Globus pallidus (tissue), 1 donor: ENCODE measurements at regions not wholly inside any gene's neighbourhood (a gene's known extent, or its start where the extent isn't known, plus 50 kb on each side); places are given as distances from the start of the nearest gene placed in this dataset.

Source experiments
- DNase-seq: peaks from one replicate; pipeline ENCODE4 v3.0.0-alpha.2; 2015; ENCODE audit warnings: low spot score

DNA sequence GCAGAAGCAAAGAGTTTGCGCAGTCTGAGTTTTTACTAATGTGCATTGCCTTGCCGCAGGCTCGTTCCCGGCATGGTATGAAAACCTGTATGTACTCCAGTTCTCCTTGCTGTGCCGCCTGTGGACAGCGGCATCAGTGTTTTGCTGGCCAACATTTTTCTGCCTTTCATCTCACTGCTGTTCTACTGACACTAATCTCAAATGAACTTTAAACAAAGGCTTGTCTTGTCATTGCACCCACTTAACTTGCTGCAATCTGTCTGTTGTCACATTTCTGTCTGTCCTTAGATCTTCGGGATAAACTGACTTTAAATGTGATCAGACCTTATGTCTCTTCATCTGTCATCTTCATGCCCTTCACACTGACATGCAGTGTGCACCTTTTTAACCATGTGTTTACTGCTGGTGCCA lies 71.7 kb upstream of the ZNRF2 start:
- DNase-seq: peak; percentile 38

DNA sequence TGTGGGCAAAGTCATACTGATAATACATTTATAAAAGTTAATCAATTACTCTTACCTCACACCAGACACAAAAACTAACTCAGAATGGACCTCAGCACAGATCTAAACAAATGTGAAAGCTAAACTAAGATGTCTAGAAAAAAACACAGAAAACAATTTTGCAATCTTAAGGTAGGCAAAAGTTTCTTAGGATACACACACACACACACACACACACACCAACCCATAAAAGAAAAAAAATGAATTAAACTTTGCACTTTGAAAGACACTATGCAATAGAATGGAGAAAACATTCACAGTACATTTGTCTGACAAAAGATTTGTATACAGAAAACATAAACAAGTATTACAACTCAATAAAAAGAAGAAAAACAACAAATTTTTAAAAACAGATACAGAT lies 70.8 kb upstream of the ZNRF2 start:
- no peak for DNase-seq

DNA sequence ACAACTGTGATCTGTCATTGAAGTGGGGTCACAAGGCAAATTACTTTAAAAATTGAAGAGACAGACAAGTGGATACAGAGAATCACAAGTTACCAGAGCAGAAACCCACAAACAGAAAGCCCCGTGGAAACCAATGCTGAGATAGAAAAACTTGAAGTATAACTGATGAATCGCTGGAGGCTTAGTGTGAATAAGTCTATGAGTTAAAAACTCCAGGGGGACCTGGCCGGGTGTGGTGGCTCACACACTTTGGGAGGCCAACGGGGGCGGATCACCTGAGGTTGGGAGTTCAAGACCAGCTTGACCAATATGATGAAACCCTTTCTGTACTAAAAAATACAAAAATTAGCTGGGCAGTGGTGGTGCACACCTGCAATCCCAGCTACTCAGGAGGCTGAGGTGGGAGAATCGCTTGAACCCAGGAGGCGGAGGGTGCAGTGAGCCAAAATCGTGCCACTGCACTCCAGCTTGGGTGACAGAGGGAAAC lies 69.7 kb upstream of the ZNRF2 start:
- DNase-seq: no peak

DNA sequence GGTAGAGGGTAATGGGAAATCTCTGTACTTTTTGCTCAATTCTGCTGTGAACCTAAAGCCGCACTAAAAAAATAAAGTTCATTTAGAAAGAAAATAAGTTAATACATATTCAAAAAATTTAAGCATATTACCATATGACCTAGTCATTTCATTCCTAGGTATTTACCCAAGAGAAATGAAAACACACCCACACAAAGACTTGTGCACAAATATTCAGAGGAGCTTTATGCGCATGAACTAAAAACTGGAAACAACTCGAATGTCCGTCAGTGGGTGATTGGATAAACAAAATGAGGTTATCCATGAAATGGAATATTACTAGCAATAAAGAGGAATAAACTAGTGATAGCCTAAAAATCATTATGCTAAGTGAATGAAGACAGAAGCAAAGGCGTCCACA lies 62.6 kb upstream of the ZNRF2 start:
- no peak for DNase-seq

DNA sequence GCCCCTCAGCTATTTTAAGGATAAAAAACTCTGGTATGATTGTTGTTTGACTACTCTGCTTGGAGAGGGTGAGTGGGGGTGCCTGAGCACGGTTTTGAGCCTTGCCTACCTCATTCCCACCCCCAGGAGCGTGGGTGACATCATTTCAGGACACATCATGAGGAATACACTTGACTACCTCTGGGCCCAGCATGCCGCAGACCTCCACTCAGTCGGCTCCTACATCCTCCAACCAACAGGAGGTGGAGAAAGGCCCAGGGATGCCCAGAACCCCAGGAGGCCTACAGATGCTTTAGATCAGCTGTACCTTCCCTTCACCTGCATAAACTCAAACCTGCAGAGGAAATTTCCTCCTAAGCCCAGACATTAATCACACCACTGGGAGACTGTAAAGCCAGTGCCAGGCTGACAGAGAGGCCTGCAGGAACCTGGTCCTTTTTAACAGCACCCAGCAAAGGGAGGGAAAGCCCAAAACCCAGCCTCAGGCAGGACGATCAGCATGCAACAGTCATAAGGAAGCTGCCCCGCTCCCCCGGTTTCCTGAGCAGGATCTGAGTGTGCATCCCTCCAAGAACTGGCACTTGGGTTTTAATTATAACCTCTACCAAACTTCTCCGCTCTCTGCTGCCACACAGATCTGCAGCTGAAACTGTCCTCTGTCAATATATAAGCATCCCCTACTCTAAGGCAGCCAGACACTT lies 61.7 kb upstream of the ZNRF2 start:
- no peak for DNase-seq

DNA sequence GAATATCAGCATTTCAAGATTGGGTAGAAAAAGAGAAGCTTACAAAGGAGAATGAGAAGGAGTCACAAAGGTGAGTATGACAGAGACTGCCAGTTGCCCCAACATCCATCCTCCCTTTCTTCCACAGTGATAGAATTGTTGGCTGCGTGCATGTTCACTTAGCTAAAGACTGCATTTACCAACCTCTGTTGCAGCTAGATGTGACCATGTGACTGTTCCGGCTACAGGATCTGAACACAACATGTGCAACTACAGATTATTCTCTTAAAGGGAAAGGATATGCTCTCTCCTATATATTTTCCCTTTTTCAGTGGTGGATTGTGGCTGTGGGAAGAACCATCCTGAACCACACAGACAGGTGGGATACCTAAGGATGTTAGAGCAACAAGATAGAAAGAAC lies 60.5 kb upstream of the ZNRF2 start:
- DNase-seq: no peak

DNA sequence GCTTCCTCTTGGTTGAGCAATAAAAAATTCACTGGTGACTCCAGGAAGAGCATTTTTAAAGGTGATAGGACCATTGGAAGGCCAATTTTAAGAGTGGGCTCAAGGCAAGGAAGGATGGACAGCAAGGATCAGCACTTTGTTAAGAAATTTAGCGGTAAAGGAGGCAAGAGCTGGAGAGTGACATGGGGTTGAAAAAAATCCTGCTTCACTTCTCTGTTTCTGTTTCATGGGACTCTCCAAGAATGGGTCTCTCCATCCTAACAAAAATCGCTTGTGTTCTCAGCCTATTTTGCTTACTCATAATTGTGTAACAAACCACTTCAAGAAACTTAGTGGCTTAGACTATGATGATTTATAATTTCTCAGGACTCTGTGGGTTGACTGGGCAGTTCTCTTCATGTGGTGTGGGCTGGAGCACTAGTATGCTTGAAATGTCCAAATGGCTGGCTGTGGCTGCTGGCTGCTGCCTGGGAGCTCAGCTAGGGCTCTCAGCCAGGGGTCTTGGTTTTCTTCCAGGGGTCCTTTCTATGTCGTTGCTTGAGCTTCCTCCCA lies 59.8 kb upstream of the ZNRF2 start:
- DNase-seq: no peak

DNA sequence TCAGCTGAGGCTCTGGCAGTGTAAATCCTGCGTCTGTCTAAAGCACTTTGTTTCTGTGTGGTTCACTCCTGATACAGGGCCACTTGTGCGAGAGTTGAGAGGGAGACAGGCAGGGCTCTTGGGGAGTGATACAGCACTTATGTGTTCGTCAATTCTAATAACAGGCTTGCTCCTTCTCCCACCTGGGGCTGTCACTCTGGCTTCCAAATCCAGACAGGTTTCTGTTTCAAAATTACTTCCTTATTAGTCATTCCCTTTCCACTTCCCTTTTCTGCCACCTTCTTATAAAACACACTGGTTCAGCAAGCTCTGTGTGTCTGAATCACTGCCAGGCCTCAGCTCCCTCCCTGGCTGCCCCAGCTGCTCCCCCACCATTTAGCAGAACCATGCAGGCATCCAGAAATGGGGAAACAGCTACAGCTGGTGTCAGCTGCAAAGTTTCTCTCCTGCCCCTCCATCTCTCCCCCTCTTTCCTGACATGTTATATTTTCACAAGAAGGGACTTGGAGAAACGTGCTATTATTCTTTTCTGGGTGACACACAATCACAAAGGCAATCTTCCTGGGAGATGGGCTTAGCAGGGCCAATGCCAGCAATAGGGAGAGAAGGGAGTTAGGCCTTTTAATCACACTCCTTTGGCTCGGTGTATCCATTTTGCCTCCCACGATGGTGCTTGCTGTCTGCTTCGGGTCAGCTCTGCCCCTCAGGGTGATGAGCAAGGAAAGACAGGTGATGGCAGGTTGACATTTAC lies 58.4 kb upstream of the ZNRF2 start:
- DNase-seq: peak; percentile 75

DNA sequence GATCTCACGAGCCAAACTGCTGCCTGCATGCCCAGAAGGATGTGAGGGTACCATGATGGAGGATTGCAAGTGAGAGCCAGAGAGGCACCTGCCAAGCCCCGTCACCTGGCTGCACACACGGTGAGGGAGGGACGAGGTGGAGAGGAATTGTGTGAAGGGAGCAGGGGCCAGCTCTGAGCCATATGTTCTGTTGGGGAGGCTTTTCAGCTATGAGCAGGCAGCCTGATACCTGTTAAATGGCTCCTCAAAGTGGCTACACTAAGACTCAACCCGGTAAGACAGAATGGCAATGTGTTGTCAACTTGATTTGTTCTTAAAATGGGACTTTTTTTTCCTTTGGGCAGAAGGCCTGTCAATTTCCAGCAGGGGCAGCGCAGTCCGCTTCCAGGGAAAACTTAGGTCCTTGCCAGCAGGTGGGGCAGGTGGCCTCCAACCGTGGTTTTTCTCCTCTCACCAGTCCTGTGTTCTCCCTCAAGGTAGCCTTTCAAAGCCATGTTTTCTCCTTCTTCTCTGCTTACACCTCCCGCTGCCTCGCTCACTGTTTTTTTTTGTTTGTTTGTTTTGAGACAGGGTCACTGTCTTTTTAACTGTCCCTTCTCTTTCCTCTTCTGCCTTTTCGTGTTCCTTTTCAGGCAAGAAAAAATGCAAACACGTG lies 57.7 kb upstream of the ZNRF2 start:
- DNase-seq: no peak

DNA sequence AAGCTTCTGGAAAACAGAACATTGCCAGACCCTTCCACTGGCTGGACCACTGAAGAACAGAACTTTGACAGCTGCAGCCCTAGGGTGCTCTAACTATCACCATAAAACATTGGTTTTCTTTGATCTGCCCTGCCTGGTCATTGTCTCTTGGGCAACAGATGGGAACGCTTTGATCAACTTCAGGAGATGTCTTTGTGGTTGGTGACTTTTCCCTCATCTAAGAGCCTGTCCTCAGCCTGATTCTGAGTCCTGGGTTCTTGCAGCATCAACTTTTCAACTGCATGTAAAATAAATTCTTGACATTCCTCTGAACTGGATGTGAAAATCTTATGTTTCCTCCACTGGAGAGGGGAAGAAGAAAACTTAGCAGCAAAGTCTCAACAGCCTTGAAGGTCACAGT lies 53.1 kb upstream of the ZNRF2 start:
- no peak for DNase-seq

DNA sequence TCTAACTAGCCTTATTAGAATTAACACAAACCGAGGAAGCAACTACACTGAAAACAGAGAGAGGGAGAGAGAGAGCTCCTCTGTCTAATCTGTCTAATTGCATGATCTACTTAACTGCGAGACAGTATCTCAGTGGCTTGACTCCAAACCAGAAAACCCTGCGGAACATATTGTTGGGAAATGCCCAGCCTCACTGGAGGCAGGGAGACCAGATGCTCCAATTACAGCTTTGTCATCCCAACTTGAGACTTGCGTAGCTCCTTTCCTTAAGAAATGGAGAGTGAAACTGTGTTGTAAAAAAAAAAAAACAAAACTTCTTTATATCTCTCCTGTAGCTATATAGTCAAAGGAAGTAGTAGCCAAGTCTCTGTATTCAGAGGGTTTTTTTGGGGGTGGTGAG lies 52.0 kb upstream of the ZNRF2 start:
- no peak for DNase-seq
